GM23248 (cell line): ENCODE measurements at regions not wholly inside any gene's neighbourhood (a gene's known extent, or its start where the extent isn't known, plus 50 kb on each side); places are given as distances from the start of the nearest gene placed in this dataset.

Source experiments
- EZH2 ChIP-seq: fragments of 200-600 bp; sonication (generic); IDR thresholded peaks from 2 replicates; pipeline ENCODE4 v1.6.1; 2018; ENCODE audit warnings: antibody characterized with exemption, mild to moderate bottlenecking; ENCODE audit not compliant: insufficient read depth, poor library complexity, severe bottlenecking
- EZH2phosphoT487 ChIP-seq: fragments of 200-600 bp; sonication (generic); IDR thresholded peaks from 2 replicates; pipeline ENCODE4 v1.6.1; 2018; ENCODE audit warnings: antibody characterized with exemption, moderate library complexity, mild to moderate bottlenecking, low read depth; ENCODE audit not compliant: insufficient read depth

- TF ChIP-seq EZH2: no peak
- no peak for TF ChIP-seq EZH2phosphoT487
Observed at GRCh38 chr5:124889850-124890249, 143.4 kb upstream of the ZNF608 start.
